Lower leg skin (tissue), 3 donors: ENCODE measurements at regions not wholly inside any gene's neighbourhood (a gene's known extent, or its start where the extent isn't known, plus 50 kb on each side); places are given as distances from the start of the nearest gene placed in this dataset.

ENCODE experiments used
- POLR2A ChIP-seq, 2 donors: fragments of 450-650 bp; IDR thresholded peaks; one replicate each; pipeline ENCODE4 v1.6.1; 2016 to 2017; ENCODE audit warnings: antibody characterized with exemption in 2 of 2, mild to moderate bottlenecking in 1 of 2, moderate library complexity in 1 of 2
- TF ChIP-seq, protein P1 (sequence below), 3 donors: fragments of 450-650 bp; IDR thresholded peaks; one replicate each; pipeline ENCODE4 v1.5.1; 2016; ENCODE audit warnings: antibody characterized with exemption in 3 of 3, mild to moderate bottlenecking in 3 of 3, moderate library complexity in 2 of 3

DNA sequence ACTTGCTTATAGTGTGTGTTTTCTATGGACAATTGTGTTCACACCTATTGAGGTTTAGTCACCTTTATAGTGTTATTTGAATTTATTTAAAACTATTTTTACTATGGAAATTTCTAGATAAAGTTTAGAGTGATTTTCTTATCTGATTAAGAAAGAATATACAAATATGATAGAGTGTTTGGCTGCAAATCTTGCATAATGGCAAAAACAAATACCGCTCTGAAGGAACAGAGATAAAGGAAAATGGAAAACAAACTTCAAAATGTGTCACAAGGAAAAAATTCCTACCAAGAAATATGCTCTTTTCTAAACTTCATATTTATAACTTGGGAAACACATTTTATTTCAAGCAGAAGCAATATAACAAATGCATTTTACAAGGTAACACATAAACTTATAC is 423.1 kb downstream of the TOX3 start:
- TF ChIP-seq, protein P1, sequence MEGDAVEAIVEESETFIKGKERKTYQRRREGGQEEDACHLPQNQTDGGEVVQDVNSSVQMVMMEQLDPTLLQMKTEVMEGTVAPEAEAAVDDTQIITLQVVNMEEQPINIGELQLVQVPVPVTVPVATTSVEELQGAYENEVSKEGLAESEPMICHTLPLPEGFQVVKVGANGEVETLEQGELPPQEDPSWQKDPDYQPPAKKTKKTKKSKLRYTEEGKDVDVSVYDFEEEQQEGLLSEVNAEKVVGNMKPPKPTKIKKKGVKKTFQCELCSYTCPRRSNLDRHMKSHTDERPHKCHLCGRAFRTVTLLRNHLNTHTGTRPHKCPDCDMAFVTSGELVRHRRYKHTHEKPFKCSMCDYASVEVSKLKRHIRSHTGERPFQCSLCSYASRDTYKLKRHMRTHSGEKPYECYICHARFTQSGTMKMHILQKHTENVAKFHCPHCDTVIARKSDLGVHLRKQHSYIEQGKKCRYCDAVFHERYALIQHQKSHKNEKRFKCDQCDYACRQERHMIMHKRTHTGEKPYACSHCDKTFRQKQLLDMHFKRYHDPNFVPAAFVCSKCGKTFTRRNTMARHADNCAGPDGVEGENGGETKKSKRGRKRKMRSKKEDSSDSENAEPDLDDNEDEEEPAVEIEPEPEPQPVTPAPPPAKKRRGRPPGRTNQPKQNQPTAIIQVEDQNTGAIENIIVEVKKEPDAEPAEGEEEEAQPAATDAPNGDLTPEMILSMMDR (IDR thresholded peaks at IDR 0.05) = no peak
- no peak for TF ChIP-seq POLR2A (IDR thresholded peaks at IDR 0.05)
